A673 (cell line): ENCODE measurements at regions not wholly inside any gene's neighbourhood (a gene's known extent, or its start where the extent isn't known, plus 50 kb on each side); places are given as distances from the start of the nearest gene placed in this dataset.

Experiments
- BruUV-seq: library from RNA; stranded (reverse); fragments of 400-500 nt; replicated peaks from 2 replicates; lab custom pipeline; 2021; lab: Mats Ljungman, UMichigan
- CTCF ChIA-PET: fragments of 300-600 bp; sonication (Branson Sonifier 250); formaldehyde crosslinking; loops from one replicate; lab custom pipeline; 2022; ENCODE audit warnings: antibody characterized with exemption; lab: Charles Lee
- POLR2A ChIA-PET: fragments of 300-600 bp; sonication (Branson Sonifier 250); formaldehyde crosslinking; loops from one replicate; lab custom pipeline; 2022; ENCODE audit warnings: antibody characterized with exemption; ENCODE audit not compliant: low non-redundant PET; lab: Charles Lee
- DNase-seq: peaks from one replicate; pipeline ENCODE4 v3.0.0-alpha.2; 2015; ENCODE audit warnings: low spot score
- H3K27ac ChIP-seq: fragments of 200-600 bp; sonication (generic); 2 replicates; pipeline ENCODE4 v1.5.1; 2016; ENCODE audit warnings: mixed run types, low read depth, mild to moderate bottlenecking, mixed read lengths, antibody characterized with exemption, low read length; ENCODE audit not compliant: poor library complexity, severe bottlenecking
- H3K27me3 ChIP-seq: fragments of 200-600 bp; sonication (generic); replicated peaks from 2 replicates; pipeline ENCODE4 v1.6.1; 2017; ENCODE audit warnings: mixed run types, low read depth, mild to moderate bottlenecking, mixed read lengths, antibody characterized with exemption, low read length; ENCODE audit not compliant: insufficient read depth, poor library complexity
- H3K36me3 ChIP-seq: fragments of 200-600 bp; sonication (generic); 2 replicates; pipeline ENCODE4 v1.6.1; 2016; ENCODE audit warnings: mixed run types, mild to moderate bottlenecking, mixed read lengths, antibody characterized with exemption, low read length; ENCODE audit not compliant: insufficient read depth, poor library complexity, severe bottlenecking
- H3K4me1 ChIP-seq: fragments of 200-600 bp; sonication (generic); 2 replicates; pipeline ENCODE4 v1.6.1; 2017; ENCODE audit warnings: mixed run types, mild to moderate bottlenecking, mixed read lengths, antibody characterized with exemption, low read length; ENCODE audit not compliant: insufficient read depth, poor library complexity, severe bottlenecking
- H3K4me3 ChIP-seq: fragments of 200-600 bp; sonication (generic); 2 replicates; pipeline ENCODE4 v1.5.1; 2016; ENCODE audit warnings: low read depth, mixed run types, mild to moderate bottlenecking, mixed read lengths, low read length; ENCODE audit not compliant: poor library complexity, severe bottlenecking
- H3K9me3 ChIP-seq: fragments of 200-600 bp; sonication (generic); 2 replicates; pipeline ENCODE4 v1.6.1; 2016; ENCODE audit warnings: mixed run types, low read depth, mild to moderate bottlenecking, mixed read lengths, antibody characterized with exemption, low read length; ENCODE audit not compliant: poor library complexity, severe bottlenecking
- EZH2 ChIP-seq: fragments of 200-600 bp; sonication (generic); IDR thresholded peaks from 2 replicates; pipeline ENCODE4 v1.6.1; 2017; ENCODE audit warnings: borderline replicate concordance, low read depth, mild to moderate bottlenecking, mixed read lengths, antibody characterized with exemption, low read length; ENCODE audit not compliant: poor library complexity, severe bottlenecking
- intact Hi-C: fragments of 100-400 bp; cut with micrococcal nuclease; formaldehyde crosslinking; loops from one replicate; pipeline ENCODE4 v1.10.0; 2022; ENCODE audit not compliant: unreplicated experiment
- TF ChIP-seq, protein P1 (sequence below): fragments of 300-800, 200-600 bp; sonication (generic); conservative IDR thresholded peaks from 2 replicates; pipeline ENCODE4 v1.5.1; 2017; ENCODE audit warnings: low read depth, mild to moderate bottlenecking, antibody characterized with exemption, low read length, moderate library complexity, mixed read lengths

- Histone ChIP-seq H3K36me3 (no peaks in the 10 kb centered on the region), H3K4me3 (no peak overlapping the region), H3K9me3 (no peaks in the 10 kb centered on the region), H3K27ac (no peak overlapping the region), H3K27me3 (no peaks in the 10 kb centered on the region), H3K4me1 (no peaks in the 10 kb centered on the region)
- no peak for TF ChIP-seq EZH2
- TF ChIP-seq, protein P1, sequence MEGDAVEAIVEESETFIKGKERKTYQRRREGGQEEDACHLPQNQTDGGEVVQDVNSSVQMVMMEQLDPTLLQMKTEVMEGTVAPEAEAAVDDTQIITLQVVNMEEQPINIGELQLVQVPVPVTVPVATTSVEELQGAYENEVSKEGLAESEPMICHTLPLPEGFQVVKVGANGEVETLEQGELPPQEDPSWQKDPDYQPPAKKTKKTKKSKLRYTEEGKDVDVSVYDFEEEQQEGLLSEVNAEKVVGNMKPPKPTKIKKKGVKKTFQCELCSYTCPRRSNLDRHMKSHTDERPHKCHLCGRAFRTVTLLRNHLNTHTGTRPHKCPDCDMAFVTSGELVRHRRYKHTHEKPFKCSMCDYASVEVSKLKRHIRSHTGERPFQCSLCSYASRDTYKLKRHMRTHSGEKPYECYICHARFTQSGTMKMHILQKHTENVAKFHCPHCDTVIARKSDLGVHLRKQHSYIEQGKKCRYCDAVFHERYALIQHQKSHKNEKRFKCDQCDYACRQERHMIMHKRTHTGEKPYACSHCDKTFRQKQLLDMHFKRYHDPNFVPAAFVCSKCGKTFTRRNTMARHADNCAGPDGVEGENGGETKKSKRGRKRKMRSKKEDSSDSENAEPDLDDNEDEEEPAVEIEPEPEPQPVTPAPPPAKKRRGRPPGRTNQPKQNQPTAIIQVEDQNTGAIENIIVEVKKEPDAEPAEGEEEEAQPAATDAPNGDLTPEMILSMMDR, result no peak
- POLR2A ChIA-PET, result no interaction called here
- intact Hi-C loops, result no loop called here
- CTCF ChIA-PET, result no interaction called here
- no peak for DNase-seq
- no TSS peak for BruUV-seq
Measured at GRCh38 chr3:165513715-165514701, 317.8 kb upstream of the SLITRK3 start.

DNA sequence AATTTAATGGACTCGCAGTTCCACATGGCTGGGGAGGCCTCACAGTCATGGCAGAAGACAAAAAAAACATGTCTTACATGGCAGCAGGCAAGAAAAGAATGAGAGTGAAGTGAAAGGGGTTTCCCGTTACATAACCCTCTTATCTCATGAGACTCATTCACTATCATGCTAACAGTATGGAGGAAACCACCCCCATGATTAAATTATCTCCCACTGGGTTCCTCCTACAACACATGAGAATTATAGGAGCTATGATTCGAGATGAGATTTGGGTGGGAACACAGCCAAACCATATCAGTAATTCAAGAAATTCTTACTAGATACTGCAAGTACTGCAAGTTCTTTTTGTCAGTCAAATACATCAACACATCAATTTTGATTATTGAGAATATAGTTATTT is 311.4 kb upstream of the SLITRK3 start:
- peaks cover 4% of the 10 kb centered on the region for H3K9me3 ChIP-seq
- POLR2A ChIA-PET, result no interaction called here
- H3K4me1 ChIP-seq, result no peaks in the 10 kb centered on the region
- TF ChIP-seq, protein P1, result no peak
- no peak for TF ChIP-seq EZH2
- no peak overlapping the region for H3K27ac ChIP-seq
- intact Hi-C loops, result no loop called here
- H3K4me3 ChIP-seq, result no peak overlapping the region
- H3K27me3 ChIP-seq, result no peaks in the 10 kb centered on the region
- no peak for DNase-seq
- no peaks in the 10 kb centered on the region for H3K36me3 ChIP-seq
- BruUV-seq, result no TSS peak
- CTCF ChIA-PET, result no interaction called here

GRCh38 chr3:165507060-165507459 is 310.9 kb upstream of the SLITRK3 start:
- BruUV-seq, result no TSS peak
- H3K9me3 ChIP-seq, result peaks cover 4% of the 10 kb centered on the region

More at GRCh38 chr3:165507060-165507459, 310.9 kb upstream of the SLITRK3 start:
- ChIA-PET CTCF (no interaction called here), POLR2A (no interaction called here)
- Histone ChIP-seq H3K27ac (no peak overlapping the region), H3K4me1 (no peaks in the 10 kb centered on the region), H3K36me3 (no peaks in the 10 kb centered on the region), H3K27me3 (no peaks in the 10 kb centered on the region), H3K4me3 (no peak overlapping the region)
- intact Hi-C loops, result no loop called here
- no peak for DNase-seq
- TF ChIP-seq, protein P1, result no peak
- TF ChIP-seq EZH2, result no peak
